Spleen (tissue), 11 donors: ENCODE measurements at regions not wholly inside any gene's neighbourhood (a gene's known extent, or its start where the extent isn't known, plus 50 kb on each side); places are given as distances from the start of the nearest gene placed in this dataset.
"Not testable (repeated sequence)": the region's sequence is repeated elsewhere in the genome, so short reads cannot be mapped to it uniquely, and the experiment has no call there.

Source experiments
- DNase-seq: peaks from one replicate; pipeline ENCODE4 v3.0.0-alpha.2; 2020
- H3K27ac ChIP-seq, 8 donors: fragments of 200-600 bp; sonication (generic) in 7 of 8; 1 replicate in 4 of 8; 2 replicates in 4 of 8; pipeline versions ENCODE4 v1.5.0 to v1.8.0; 2016 to 2021; ENCODE audit warnings: inconsistent platforms in 4 of 8, mild to moderate bottlenecking in 4 of 8, moderate library complexity in 1 of 8
- H3K27me3 ChIP-seq, 7 donors: fragments of 200-600 bp; sonication (generic) in 6 of 7; replicated peaks in 1 of 7; 1 replicate in 4 of 7; 2 replicates in 3 of 7; pipeline versions ENCODE4 v1.5.0 to v1.8.0; 2016 to 2021; ENCODE audit warnings: inconsistent platforms in 3 of 7, mild to moderate bottlenecking in 1 of 7
- H3K36me3 ChIP-seq, 6 donors: fragments of 200-600 bp; sonication (generic) in 5 of 6; 1 replicate in 4 of 6; 2 replicates in 2 of 6; pipeline versions ENCODE4 v1.5.0 to v1.8.0; 2016 to 2021; ENCODE audit warnings: inconsistent platforms in 2 of 6
- H3K4me1 ChIP-seq, 6 donors: fragments of 200-600 bp; sonication (generic) in 5 of 6; 1 replicate in 3 of 6; 2 replicates in 3 of 6; pipeline versions ENCODE4 v1.5.0 to v1.8.0; 2016 to 2021; ENCODE audit warnings: inconsistent platforms in 3 of 6
- H3K4me3 ChIP-seq, 8 donors: fragments of 200-600 bp; sonication (generic) in 7 of 8; 1 replicate in 4 of 8; 2 replicates in 4 of 8; pipeline versions ENCODE4 v1.5.0 to v1.8.0; 2016 to 2021; ENCODE audit warnings: inconsistent platforms in 4 of 8, mild to moderate bottlenecking in 4 of 8, moderate library complexity in 2 of 8
- H3K9me3 ChIP-seq, 8 donors: fragments of 200-600 bp; sonication (generic) in 7 of 8; 1 replicate in 4 of 8; 2 replicates in 4 of 8; pipeline versions ENCODE4 v1.5.0 to v1.8.0; 2016 to 2021; ENCODE audit warnings: inconsistent platforms in 4 of 8
- POLR2A ChIP-seq, 3 donors: fragments of 450-650 bp; IDR thresholded peaks; one replicate each; pipeline ENCODE4 v1.5.1; 2017; ENCODE audit warnings: antibody characterized with exemption in 3 of 3, mild to moderate bottlenecking in 1 of 3
- POLR2AphosphoS5 ChIP-seq, 3 donors: sonication (generic); formaldehyde crosslinking; IDR thresholded peaks; one replicate each; pipeline ENCODE4 v1.5.1; 2017; ENCODE audit warnings: antibody characterized with exemption in 3 of 3
- WGBS, 5 donors: extraction: QIAGEN DNeasy Blood & Tissue Kit in 3 of 5; methylation state at CpG; one replicate each; pipeline versions ENCODE4 v1.1.5 to v1.1.7; 2013 to 2018; 5-methylcytosine and 5-hydroxymethylcytosine counted together
- intact Hi-C: fragments of 100-400 bp; cut with DNase I; formaldehyde crosslinking; loops from one replicate; pipeline ENCODE4 v1.15.0; 2023; ENCODE audit warnings: low total_unique reads
- TF ChIP-seq, protein P1 (sequence below), 11 experiments: fragments of 200-600 bp in 7 of 11; fragments of 450-650 bp in 4 of 11; sonication (generic) in 4 of 11; IDR thresholded peaks in 8 of 11; conservative IDR thresholded peaks in 3 of 11; 1 replicate in 7 of 11; 2 replicates in 4 of 11; pipeline versions ENCODE4 v1.4.0 to v1.8.0; 2016 to 2021; ENCODE audit warnings: antibody characterized with exemption in 11 of 11, inconsistent platforms in 4 of 11, mild to moderate bottlenecking in 1 of 11
- donor health status: healthy with polysubstance abuse.
- donor health status: DM: no; HTN: no; CAD: no; lungs with moderate emphysema.
- donor health status: DM: no; HTN: no; CAD: no.
- donor health status: Bipolar disorder and iron deficiency.
- donor health status: healthy.
- donor health status: DM: no; HTN: no; CAD: no.
- donor health status: DM: yes; HTN: yes; CAD: no.

DNA sequence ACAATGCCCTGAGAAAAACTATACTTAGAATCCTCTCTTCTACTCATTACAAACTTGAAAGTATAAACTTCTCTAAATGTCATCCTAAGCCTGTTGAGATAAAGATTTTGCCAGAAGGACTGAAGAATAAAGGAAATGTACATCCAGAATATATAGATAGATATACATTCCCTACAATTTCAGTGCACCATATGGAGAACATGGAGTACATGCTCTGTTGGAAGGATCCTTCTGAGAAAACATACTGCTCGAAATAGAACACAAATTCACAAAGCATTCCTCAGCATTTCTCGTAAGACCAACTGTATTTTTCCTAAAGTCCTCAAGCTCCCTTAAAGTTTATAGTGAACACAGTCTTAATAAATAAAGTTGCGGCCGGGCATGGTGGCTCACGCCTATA is 69.7 kb upstream of the RASA1 start:
- Histone ChIP-seq H3K27ac (no peak overlapping the region), H3K4me1 (peaks cover 6 to 18% (median 9%) of the 10 kb centered on the region in 6 donors), H3K4me3 (no peak overlapping the region), H3K9me3 (peaks cover 0 to 8% (median 0%) of the 10 kb centered on the region in 8 donors), H3K36me3 (no peaks in the 10 kb centered on the region), H3K27me3 (no peaks in the 10 kb centered on the region)
- no peak for DNase-seq
- intact Hi-C loops, result no loop called here
- TF ChIP-seq POLR2AphosphoS5 (IDR thresholded peaks at IDR 0.05), result no peak
- TF ChIP-seq POLR2A (IDR thresholded peaks at IDR 0.05), result no peak
- TF ChIP-seq, protein P1, sequence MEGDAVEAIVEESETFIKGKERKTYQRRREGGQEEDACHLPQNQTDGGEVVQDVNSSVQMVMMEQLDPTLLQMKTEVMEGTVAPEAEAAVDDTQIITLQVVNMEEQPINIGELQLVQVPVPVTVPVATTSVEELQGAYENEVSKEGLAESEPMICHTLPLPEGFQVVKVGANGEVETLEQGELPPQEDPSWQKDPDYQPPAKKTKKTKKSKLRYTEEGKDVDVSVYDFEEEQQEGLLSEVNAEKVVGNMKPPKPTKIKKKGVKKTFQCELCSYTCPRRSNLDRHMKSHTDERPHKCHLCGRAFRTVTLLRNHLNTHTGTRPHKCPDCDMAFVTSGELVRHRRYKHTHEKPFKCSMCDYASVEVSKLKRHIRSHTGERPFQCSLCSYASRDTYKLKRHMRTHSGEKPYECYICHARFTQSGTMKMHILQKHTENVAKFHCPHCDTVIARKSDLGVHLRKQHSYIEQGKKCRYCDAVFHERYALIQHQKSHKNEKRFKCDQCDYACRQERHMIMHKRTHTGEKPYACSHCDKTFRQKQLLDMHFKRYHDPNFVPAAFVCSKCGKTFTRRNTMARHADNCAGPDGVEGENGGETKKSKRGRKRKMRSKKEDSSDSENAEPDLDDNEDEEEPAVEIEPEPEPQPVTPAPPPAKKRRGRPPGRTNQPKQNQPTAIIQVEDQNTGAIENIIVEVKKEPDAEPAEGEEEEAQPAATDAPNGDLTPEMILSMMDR (IDR thresholded peaks at IDR 0.05 in 8 of 11, conservative IDR thresholded peaks at IDR 0.05 in 3 of 11), result no peak
- 95 to 98% (median 96%) methylated on average over 5 of the region's 5 CpGs for WGBS, 5 donors

DNA sequence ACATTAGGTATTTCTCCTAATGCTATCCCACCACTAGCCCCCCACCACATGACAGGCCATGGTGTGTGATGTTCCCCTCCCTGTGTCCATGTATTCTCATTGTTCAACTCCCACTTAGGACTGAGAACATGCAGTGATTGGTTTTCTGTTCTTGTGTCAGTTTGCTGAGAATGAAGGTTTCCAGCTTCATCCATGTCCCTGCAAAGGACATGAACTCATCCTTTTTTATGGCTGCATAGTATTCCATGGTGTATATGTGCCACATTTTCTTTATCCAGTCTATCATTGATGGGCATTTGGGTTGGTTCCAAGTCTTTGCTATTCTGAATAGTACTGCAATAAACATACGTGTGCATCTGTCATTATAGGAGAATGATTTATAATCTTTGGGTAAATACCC is 68.4 kb upstream of the RASA1 start:
- DNase-seq, H3K4me3 ChIP-seq, intact Hi-C loops, H3K9me3 ChIP-seq, H3K36me3 ChIP-seq, H3K27me3 ChIP-seq, H3K27ac ChIP-seq: not testable (repeated sequence)
- 76 to 90% (median 83%) methylated on average over 1 of the region's 1 CpG for WGBS, 5 donors
- H3K4me1 ChIP-seq, result peaks cover 6 to 18% (median 9%) of the 10 kb centered on the region in 6 donors

- DNase-seq, H3K9me3 ChIP-seq, H3K4me3 ChIP-seq, H3K27ac ChIP-seq, H3K27me3 ChIP-seq, intact Hi-C loops, H3K36me3 ChIP-seq: not testable (repeated sequence)
- H3K4me1 ChIP-seq, result peaks cover 6 to 16% (median 8%) of the 10 kb centered on the region in 6 donors
- WGBS, 5 donors, result 53 to 85% (median 63%) methylated on average over 2 of the region's 2 CpGs
Observed at GRCh38 chr5:87199704-87200103, 68.0 kb upstream of the RASA1 start.

DNA sequence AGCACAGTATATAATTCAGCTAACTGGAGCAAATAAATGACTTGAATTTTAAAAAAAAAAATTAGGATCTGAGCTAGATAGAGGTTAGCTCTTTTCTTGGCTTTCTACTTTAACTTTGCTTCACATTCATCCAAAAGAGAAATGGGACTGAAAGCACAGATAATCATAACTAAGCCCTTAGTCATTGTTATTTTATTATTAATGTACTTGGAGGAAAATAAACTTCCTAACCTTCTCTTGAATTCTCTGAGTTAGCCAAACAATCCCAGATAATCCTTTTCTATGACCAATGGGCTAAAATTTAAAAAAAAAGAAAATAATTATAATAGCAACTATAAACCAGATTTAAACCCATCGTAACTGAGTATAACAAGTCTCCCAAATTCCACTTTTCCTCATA is 57.6 kb upstream of the RASA1 start:
- peaks cover 0 to 14% (median 0%) of the 10 kb centered on the region in 8 donors for H3K9me3 ChIP-seq
- TF ChIP-seq POLR2AphosphoS5 (IDR thresholded peaks at IDR 0.05) (no peak), POLR2A (IDR thresholded peaks at IDR 0.05) (no peak)
- no peaks in the 10 kb centered on the region for H3K4me1 ChIP-seq
- H3K27me3 ChIP-seq, result no peaks in the 10 kb centered on the region
- 90 to 100% (median 98%) methylated on average over 1 of the region's 1 CpG for WGBS, 5 donors
- no peak for DNase-seq
- no peaks in the 10 kb centered on the region for H3K36me3 ChIP-seq
- intact Hi-C loops, result no loop called here
- H3K27ac ChIP-seq, result no peak overlapping the region
- no peak overlapping the region for H3K4me3 ChIP-seq

GRCh38 chr5:87210743-87211142 is 56.9 kb upstream of the RASA1 start:
- no peaks in the 10 kb centered on the region for H3K36me3 ChIP-seq
- no peak overlapping the region for H3K4me3 ChIP-seq
- H3K27ac ChIP-seq, result no peak overlapping the region
- 64 to 80% (median 73%) methylated on average over 2 of the region's 2 CpGs for WGBS, 5 donors
- H3K27me3 ChIP-seq, result no peaks in the 10 kb centered on the region
- no peaks in the 10 kb centered on the region for H3K4me1 ChIP-seq
- intact Hi-C loops, result no loop called here
- TF ChIP-seq, protein P1 (IDR thresholded peaks at IDR 0.05 in 8 of 11, conservative IDR thresholded peaks at IDR 0.05 in 3 of 11), result no peak
- TF ChIP-seq POLR2AphosphoS5 (IDR thresholded peaks at IDR 0.05) (no peak), POLR2A (IDR thresholded peaks at IDR 0.05) (no peak)
- peaks cover 0 to 14% (median 0%) of the 10 kb centered on the region in 8 donors for H3K9me3 ChIP-seq
- no peak for DNase-seq

GRCh38 chr5:87211676-87212075 is 56.0 kb upstream of the RASA1 start:
- Histone ChIP-seq H3K27me3 (no peaks in the 10 kb centered on the region), H3K36me3 (no peaks in the 10 kb centered on the region), H3K9me3 (peaks cover 0 to 14% (median 0%) of the 10 kb centered on the region in 8 donors), H3K4me3 (no peak overlapping the region), H3K27ac (no peak overlapping the region), H3K4me1 (no peaks in the 10 kb centered on the region)
- no peak for DNase-seq
- 53 to 81% (median 63%) methylated on average over 1 of the region's 1 CpG for WGBS, 5 donors
- intact Hi-C loops, result no loop called here
- TF ChIP-seq POLR2A (IDR thresholded peaks at IDR 0.05), result no peak
- no peak for TF ChIP-seq POLR2AphosphoS5 (IDR thresholded peaks at IDR 0.05)
- TF ChIP-seq, protein P1 (IDR thresholded peaks at IDR 0.05 in 8 of 11, conservative IDR thresholded peaks at IDR 0.05 in 3 of 11), result no peak

DNA sequence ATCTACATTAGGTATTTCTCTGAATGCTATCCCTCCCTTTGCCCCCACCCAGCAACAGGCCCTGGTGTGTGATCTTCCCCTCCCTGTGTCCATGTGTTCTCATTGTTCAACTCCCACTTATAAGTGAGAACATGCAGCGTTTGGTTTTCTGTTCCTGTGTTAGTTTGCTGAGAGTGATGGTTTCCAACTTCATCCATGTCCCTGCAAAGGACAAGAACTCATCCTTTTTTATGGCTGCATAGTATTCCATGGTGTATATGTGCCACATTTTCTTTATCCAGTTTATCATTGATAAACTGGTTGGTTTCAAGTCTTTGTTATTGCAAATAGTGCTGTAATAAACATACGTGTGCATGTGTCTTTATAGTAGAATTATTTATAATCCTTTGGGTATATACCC is 55.5 kb upstream of the RASA1 start:
- H3K27ac ChIP-seq, H3K27me3 ChIP-seq, DNase-seq, H3K4me1 ChIP-seq, intact Hi-C loops, H3K4me3 ChIP-seq, H3K36me3 ChIP-seq: not testable (repeated sequence)
- WGBS, 5 donors, result 43 to 89% (median 81%) methylated on average over 2 of the region's 2 CpGs
- H3K9me3 ChIP-seq, result peaks cover 0 to 14% (median 0%) of the 10 kb centered on the region in 8 donors

- intact Hi-C loops, H3K4me1 ChIP-seq, H3K27me3 ChIP-seq, H3K4me3 ChIP-seq, H3K36me3 ChIP-seq, DNase-seq, H3K9me3 ChIP-seq, H3K27ac ChIP-seq: not testable (repeated sequence)
- WGBS, 5 donors, result 69 to 88% (median 80%) methylated on average over 2 to 4 of the region's 4 CpGs
Observed at GRCh38 chr5:87217480-87217879, 50.2 kb upstream of the RASA1 start.
